ENCODE measurements at regions not wholly inside any gene's neighbourhood (a gene's known extent, or its start where the extent isn't known, plus 50 kb on each side); places are given as distances from the start of the nearest gene placed in this dataset.

DNA sequence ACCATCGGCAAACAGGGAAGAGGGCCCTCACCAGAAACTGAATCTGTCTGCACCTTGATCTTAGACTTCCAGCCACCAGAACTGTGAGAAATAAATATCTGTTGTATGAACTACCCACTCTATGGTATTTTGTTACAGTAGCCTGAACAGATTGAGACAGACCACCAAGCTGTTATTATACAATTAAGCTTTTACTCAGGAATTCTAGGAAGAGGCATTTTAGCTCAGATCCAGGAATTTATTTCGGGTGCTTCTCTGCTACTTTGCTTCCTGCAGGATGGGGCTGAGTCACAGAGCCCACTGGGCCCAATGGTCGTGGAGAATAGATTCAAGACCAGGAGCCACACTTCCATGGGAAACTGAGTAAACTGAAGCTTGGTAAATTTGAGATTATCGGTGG is 145.5 kb upstream of the PFN2 start:
- DNase-seq = no peak

GRCh38 chr3:150114873-150115540 is 144.3 kb upstream of the PFN2 start:
- peak; percentile 12 for DNase-seq

DNA sequence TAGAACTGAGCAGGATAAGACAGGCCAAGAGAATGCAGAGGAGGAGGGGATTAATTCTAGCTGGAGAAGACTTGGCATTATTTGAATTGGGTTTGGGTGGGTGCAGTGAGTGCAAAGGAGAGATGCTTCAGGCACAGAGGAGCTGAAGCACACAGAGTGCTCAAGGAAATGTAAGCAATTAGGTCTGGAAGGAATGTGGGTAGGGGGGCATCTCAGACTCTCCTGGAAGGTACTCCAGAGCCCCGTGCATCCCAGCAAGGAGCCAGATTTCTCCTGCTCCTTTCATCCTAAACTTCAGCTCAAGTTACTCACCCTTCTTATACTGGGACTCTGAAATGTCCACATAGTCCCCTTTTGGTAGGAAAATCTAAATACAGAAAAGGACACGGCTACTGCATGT is 143.6 kb upstream of the PFN2 start:
- DNase-seq = no peak

GRCh38 chr3:150110097-150110496 is 139.4 kb upstream of the PFN2 start:
- DNase-seq = no peak

DNA sequence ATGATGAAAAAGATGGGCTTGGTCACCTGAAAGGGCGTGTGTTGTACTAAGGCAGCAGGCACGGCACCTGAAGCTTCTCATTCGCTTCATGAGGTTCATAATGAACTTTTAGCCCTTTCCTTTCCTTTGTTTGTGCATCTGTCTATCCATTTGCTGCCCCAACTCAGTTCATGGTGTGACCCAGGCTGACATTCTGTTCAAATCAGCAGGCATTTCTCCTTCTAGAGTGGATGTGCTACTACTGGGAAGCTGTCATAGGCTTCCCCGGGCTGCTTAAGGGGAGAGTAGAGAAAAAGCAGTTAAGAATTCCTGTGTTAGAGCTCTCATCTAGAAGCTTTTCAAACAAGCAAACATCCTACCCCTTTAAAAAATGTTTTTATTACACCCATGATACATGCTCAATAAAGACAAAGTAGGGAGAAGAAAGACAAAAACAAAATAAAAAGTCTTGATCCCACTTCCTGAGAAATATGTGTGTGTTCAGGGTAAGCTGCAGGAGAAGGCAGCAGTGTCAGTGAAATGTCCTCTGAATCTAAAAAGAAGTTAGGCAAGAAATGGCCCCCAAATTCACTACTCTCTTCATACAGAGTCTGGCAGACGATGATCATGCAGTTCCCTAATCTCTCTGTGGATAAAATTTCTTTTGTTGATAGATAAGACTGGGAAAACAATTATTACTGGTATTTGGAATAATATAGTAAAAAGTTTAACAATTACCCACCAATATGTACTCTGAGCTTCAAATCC is 136.9 kb upstream of the PFN2 start:
- DNase-seq = no peak

DNA sequence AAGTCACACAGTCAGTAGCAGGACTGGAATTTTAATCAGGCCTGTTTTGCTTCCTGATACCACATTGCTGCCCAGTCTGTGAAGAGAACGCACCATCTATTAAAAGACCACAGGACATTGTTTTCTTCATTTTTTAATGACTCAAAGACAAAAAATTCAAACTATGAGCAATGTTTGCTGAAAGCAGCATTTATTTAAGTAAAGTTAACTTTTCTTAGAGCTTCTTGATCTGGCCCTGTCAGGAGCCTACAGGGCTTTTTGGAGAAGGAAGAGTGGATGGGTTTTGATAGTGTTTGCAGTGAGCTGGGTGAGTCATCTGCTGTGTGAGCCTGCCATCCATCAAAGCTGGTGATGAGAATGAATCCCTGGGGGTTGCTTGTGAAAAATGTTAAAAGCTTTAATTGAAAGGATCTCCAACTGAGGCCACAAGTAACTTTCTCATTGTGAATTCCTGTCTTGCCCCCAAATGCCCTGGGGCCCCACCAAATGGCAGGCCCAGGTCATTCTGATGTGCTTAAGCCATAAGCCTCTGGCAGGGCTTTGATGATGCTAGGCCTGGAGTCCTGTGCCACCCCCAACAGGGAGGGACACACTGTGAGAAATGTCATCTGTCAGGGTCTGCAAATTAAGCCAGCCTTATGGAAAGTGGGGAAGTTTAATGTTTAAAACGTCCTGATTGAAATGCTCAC is 136.2 kb upstream of the PFN2 start:
- DNase-seq = no peak

- DNase-seq = no peak
These were observed 135.4 kb upstream of the PFN2 start for GRCh38 chr3:150105886-150106612.

GRCh38 chr3:150105025-150105424 is 134.3 kb upstream of the PFN2 start:
- DNase-seq = no peak

- DNase-seq = no peak
These were observed 133.9 kb upstream of the PFN2 start for GRCh38 chr3:150104564-150104963.

DNA sequence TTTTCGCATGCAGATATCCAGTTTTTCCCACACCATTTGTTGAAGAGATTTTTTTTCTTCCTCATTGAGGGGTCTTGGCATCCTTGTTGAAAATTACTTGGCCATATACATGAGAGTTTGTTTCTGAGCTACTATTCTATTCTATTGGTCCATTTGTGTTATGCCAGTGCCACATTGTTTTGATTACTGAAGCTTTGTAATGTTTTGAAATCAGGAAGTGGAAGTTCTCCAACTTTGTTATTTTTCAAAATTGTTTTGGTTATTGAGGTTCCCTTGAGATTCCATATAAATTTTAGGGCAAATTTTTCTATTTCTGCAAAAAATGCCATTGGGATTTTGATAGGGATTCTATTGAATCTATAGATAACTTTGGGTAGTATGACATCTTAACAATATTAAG is 130.3 kb upstream of the PFN2 start:
- no peak for DNase-seq

GRCh38 chr3:150098621-150099020 is 127.9 kb upstream of the PFN2 start:
- no peak for DNase-seq

- no peak for DNase-seq
These were observed 126.8 kb upstream of the PFN2 start for GRCh38 chr3:150097588-150097890.

GRCh38 chr3:150096700-150097587 is 126.2 kb upstream of the PFN2 start:
- DNase-seq = no peak

- peak; percentile 33 for DNase-seq
These were observed 123.6 kb upstream of the PFN2 start for GRCh38 chr3:150094150-150094933.

- no peak for DNase-seq
These were observed 120.9 kb upstream of the PFN2 start for GRCh38 chr3:150091626-150092025.

GRCh38 chr3:150090877-150091276 is 120.2 kb upstream of the PFN2 start:
- no peak for DNase-seq

DNA sequence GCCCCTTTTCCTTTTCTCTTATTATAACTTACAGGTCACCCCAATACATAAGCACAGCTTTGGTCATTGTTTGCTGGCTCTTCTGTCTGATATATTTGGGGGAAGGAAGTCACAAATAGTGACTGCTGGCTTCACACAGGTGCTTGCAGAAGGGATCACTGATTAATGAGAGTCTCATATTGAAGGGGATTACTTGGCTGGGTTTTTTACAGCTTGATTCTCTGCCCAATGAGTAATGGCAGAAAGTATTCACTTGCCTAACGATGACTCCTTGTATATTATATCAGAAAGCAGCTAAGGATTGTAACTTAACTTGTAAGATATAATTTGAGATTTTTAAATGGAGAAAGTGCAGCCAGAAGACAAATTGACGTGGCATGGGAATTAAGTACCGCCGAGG is 119.3 kb upstream of the PFN2 start:
- no peak for DNase-seq

DNA sequence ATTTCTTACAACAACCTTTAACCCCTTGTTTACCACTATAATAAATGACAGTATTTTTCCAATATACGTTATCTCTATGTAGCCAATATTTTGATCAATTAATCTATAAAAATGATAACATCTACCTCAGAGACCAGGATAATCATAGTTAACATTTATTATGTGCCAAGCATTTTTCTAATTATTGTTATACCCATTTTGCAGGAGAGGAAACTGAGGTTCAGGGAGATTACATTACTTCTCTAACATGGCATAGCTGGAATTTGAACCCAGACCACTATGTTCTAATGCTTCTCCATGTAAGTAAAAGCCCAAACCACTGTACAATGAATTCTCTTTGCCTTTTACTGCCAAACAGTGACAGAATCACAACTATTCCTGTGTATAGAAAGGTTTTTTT is 113.4 kb upstream of the PFN2 start:
- DNase-seq = no peak

- DNase-seq = no peak
These were observed 113.0 kb upstream of the PFN2 start for GRCh38 chr3:150083655-150084042.

DNA sequence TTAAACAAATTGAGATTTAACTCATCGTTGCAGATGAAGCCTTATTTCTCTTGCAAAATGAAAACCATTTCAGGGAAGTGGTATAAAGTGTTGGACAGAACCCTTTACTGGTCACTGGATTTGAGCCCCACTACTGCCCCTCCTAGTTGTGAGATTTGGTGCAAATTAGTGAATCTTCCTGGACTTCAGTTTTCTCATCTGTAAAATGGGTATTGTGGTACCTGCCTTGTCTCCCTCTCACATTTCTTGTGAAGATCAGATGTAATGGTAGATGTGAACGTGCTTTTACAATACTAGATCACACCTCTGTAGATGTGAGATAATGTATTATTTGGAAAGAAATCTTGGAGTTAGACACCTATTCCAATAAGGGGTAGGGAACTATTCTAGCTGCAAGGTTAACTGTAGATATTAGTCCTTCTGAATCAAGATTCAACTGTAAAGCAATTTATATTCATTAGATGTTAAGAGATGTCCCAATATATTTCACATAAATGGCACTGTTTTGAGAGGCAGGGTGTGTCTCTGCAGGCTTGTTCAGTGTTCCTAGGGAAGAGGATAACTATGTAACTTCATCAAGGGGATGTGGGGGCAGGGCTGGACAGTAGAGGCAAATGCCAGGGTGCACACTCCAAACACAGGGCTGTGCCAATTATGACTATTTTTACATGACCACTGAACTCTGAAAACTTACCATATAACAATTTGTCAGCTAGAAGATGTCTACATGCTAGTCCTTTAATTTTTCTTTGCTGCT is 112.4 kb upstream of the PFN2 start:
- DNase-seq = no peak

DNA sequence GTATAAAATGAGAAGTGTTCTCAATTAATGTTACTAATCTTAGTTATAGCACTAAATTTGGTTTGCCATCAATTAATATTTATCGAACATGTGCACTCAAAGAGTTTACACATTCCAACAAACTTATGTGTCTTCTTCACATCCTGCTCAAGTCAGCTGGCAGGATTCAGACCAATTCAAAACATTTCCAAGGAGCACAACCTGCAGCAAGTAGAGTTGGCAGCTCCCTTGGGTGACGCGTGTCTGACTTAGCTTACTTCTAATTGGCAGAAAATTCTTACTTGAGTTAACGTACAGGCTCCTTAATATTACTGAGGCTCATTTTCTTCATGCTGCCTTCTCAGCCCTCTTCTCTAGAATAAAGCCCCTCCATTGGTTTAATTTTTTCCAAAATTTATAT is 110.4 kb upstream of the PFN2 start:
- no peak for DNase-seq
